A549 (cell line): ENCODE measurements at regions not wholly inside any gene's neighbourhood (a gene's known extent, or its start where the extent isn't known, plus 50 kb on each side); places are given as distances from the start of the nearest gene placed in this dataset.

Experiments
- ATAC-seq, 2 experiments: fragments of 200-7000 bp in 1 of 2; fragments of >200 bp in 1 of 2; cut with Nextera tagmentation in 1 of 2; cut with Tn5 transposase in 1 of 2; 3 replicates each; pipeline versions ENCODE4 v1.8.0 to v1.9.1; 2018 to 2020; ENCODE audit warnings: mild to moderate bottlenecking in 1 of 2, moderate library complexity in 1 of 2
- CTCF ChIA-PET: fragments of 300-600 bp; sonication (Branson Sonifier 250); formaldehyde crosslinking; extraction: SDS; loops from one replicate; lab custom pipeline; 2021; ENCODE audit warnings: antibody characterized with exemption, inconsistent platforms; lab: Yijun Ruan, JAX
- POLR2A ChIA-PET: fragments of 350-600 bp; formaldehyde crosslinking; extraction: SDS; loops from one replicate; lab custom pipeline; 2021; ENCODE audit warnings: antibody characterized with exemption, inconsistent platforms; lab: Yijun Ruan, JAX
- DNase-seq, 2 experiments: peaks; one replicate each; pipeline versions ENCODE4 v3.0.0 to v3.0.0-alpha.2; 2011 to 2016; ENCODE audit warnings: low read depth in 1 of 2, low spot score in 1 of 2
- FAIRE-seq: peaks from 2 replicates; lab custom pipeline; 2011; peaks lifted over from hg19 to GRCh38; lab: Jason Lieb, UNC
- H3K27ac ChIP-seq, 2 experiments: fragments of >200 bp; sonication (Bioruptor Twin); formaldehyde crosslinking; 3 replicates each; pipeline ENCODE4 v1.5.1; 2016 to 2017
- H3K4me1 ChIP-seq: fragments of >200 bp; sonication (Bioruptor Twin); formaldehyde crosslinking; 3 replicates; pipeline ENCODE4 v1.6.1; 2016
- H3K4me2 ChIP-seq: fragments of >200 bp; sonication (Bioruptor Twin); formaldehyde crosslinking; 3 replicates; pipeline ENCODE4 v1.6.1; 2016
- H3K4me3 ChIP-seq: fragments of >200 bp; sonication (Bioruptor Twin); formaldehyde crosslinking; 3 replicates; pipeline ENCODE4 v1.5.1; 2016
- H3K9me3 ChIP-seq: fragments of >200 bp; sonication (Bioruptor Twin); formaldehyde crosslinking; 3 replicates; pipeline ENCODE4 v1.6.1; 2016
- BHLHE40 ChIP-seq: IDR thresholded peaks from 2 replicates; pipeline ENCODE4 v1.6.1; 2012; ENCODE audit warnings: low read depth, low read length, inconsistent platforms
- CBX2 ChIP-seq: fragments of 200-600 bp; sonication (generic); IDR thresholded peaks from 2 replicates; pipeline ENCODE4 v1.6.1; 2016; ENCODE audit warnings: low read depth, mild to moderate bottlenecking, borderline replicate concordance
- CEBPB ChIP-seq, 2 experiments: fragments of >200 bp in 1 of 2; sonication (Bioruptor Twin) in 1 of 2; formaldehyde crosslinking in 1 of 2; IDR thresholded peaks; 2 replicates each; pipeline ENCODE4 v1.6.1; 2012 to 2016
- CHD2 ChIP-seq: fragments of 150-350 bp; IDR thresholded peaks from 2 replicates; pipeline ENCODE4 v1.6.1; 2014; ENCODE audit warnings: low read length; ENCODE audit not compliant: partially characterized antibody
- CHD4 ChIP-seq: fragments of 200-600 bp; sonication (generic); IDR thresholded peaks from 2 replicates; pipeline ENCODE4 v1.6.1; 2016; ENCODE audit warnings: antibody characterized with exemption, mild to moderate bottlenecking, borderline replicate concordance
- EHF ChIP-seq: fragments of 250-450 bp; sonication (Bioruptor Pico); IDR thresholded peaks from 2 replicates; pipeline ENCODE4 v1.5.0; 2020; ENCODE audit warnings: mild to moderate bottlenecking
- EHMT2 ChIP-seq: fragments of 200-600 bp; sonication (generic); IDR thresholded peaks from 2 replicates; pipeline ENCODE4 v1.6.1; 2016; ENCODE audit warnings: antibody characterized with exemption, low read depth, mild to moderate bottlenecking, moderate library complexity
- ESRRA ChIP-seq: fragments of 150-350 bp; IDR thresholded peaks from 2 replicates; pipeline ENCODE4 v1.6.1; 2014; ENCODE audit warnings: mild to moderate bottlenecking, low read length, borderline replicate concordance
- FOSL2 ChIP-seq, 2 experiments: fragments of 450-650 bp in 1 of 2; fragments of >200 bp in 1 of 2; sonication (Bioruptor Twin) in 1 of 2; formaldehyde crosslinking; IDR thresholded peaks; 2 replicates each; pipeline versions ENCODE4 v1.5.0 to v1.6.1; 2016 to 2020; ENCODE audit warnings: mild to moderate bottlenecking in 1 of 2, moderate library complexity in 1 of 2
- FOXS1 ChIP-seq: fragments of 250-450 bp; sonication (Bioruptor Pico); IDR thresholded peaks from 2 replicates; pipeline ENCODE4 v1.5.0; 2020; ENCODE audit warnings: mild to moderate bottlenecking, moderate library complexity
- HOXA7 ChIP-seq: fragments of 250-450 bp; sonication (Bioruptor Pico); IDR thresholded peaks from 2 replicates; pipeline ENCODE4 v1.5.0; 2020; ENCODE audit warnings: mild to moderate bottlenecking, moderate library complexity
- HOXB5 ChIP-seq: fragments of 250-450 bp; sonication (Bioruptor Pico); IDR thresholded peaks from 2 replicates; pipeline ENCODE4 v1.5.0; 2020; ENCODE audit warnings: mild to moderate bottlenecking, moderate library complexity
- JUNB ChIP-seq: fragments of >200 bp; sonication (Bioruptor Twin); formaldehyde crosslinking; IDR thresholded peaks from 2 replicates; pipeline ENCODE4 v1.6.1; 2016
- KDM1A ChIP-seq: fragments of 200-600 bp; sonication (generic); IDR thresholded peaks from 2 replicates; pipeline ENCODE4 v1.6.1; 2016; ENCODE audit warnings: low read depth, mild to moderate bottlenecking
- MAZ ChIP-seq: fragments of 150-350 bp; IDR thresholded peaks from 2 replicates; pipeline ENCODE4 v1.6.1; 2014; ENCODE audit warnings: antibody characterized with exemption, low read depth, low read length, borderline replicate concordance
- NFE2L2 ChIP-seq: fragments of 150-350 bp; conservative IDR thresholded peaks from 2 replicates; pipeline ENCODE4 v1.6.1; 2014; ENCODE audit warnings: low read length
- NR3C1 ChIP-seq: fragments of >200 bp; sonication (Bioruptor Twin); formaldehyde crosslinking; IDR thresholded peaks from 3 replicates; pipeline ENCODE4 v1.6.1; 2017
- POLR2A ChIP-seq: IDR thresholded peaks from 2 replicates; pipeline ENCODE4 v1.6.1; 2012; ENCODE audit warnings: mild to moderate bottlenecking, low read length
- TFCP2L1 ChIP-seq: fragments of 250-450 bp; sonication (Bioruptor Pico); IDR thresholded peaks from 2 replicates; pipeline ENCODE4 v1.5.0; 2021; ENCODE audit warnings: mild to moderate bottlenecking
- TP53 ChIP-seq: fragments of 250-450 bp; sonication (Bioruptor Pico); IDR thresholded peaks from 2 replicates; pipeline ENCODE4 v1.5.0; 2021; ENCODE audit warnings: mild to moderate bottlenecking, moderate library complexity
- WGBS: methylation state at CpG from one replicate; pipeline ENCODE4 v1.1.6; 2017; ENCODE audit errors: missing lambda C conversion rate; 5-methylcytosine and 5-hydroxymethylcytosine counted together
- TF ChIP-seq, protein P1 (sequence below): fragments of >200 bp; sonication (Bioruptor Twin); formaldehyde crosslinking; IDR thresholded peaks from 2 replicates; pipeline ENCODE4 v1.6.1; 2016
- TF ChIP-seq, protein P2 (sequence below): fragments of 450-650 bp; IDR thresholded peaks from 2 replicates; pipeline ENCODE4 v1.6.1; 2014; ENCODE audit warnings: antibody characterized with exemption
- TF ChIP-seq, protein P3 (sequence below): fragments of 250-450 bp; sonication (Bioruptor Pico); IDR thresholded peaks from 2 replicates; pipeline ENCODE4 v1.5.0; 2021; ENCODE audit warnings: mild to moderate bottlenecking, moderate library complexity, borderline replicate concordance
- TF ChIP-seq, protein P4 (sequence below): fragments of 250-450 bp; sonication (Bioruptor Pico); IDR thresholded peaks from 2 replicates; pipeline ENCODE4 v1.5.0; 2020; ENCODE audit warnings: low read depth, mild to moderate bottlenecking, moderate library complexity

DNA sequence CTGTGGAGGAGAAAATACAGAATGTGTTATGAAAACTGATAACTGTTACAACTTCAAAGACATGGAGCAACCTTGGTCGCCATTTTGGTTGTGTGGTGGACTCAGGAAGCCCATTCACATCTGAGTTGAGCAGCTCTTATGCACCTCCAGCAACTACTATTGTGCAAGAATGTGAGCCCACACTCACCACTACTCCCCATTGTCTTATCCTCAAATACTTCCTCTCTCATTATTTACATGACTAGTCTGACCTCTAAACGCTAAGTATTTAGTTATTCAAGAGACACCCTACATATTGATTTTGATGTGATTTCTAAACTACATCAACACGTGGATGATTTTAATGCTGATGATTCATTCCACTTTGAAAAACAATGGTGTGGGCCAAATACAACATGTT is 516.6 kb upstream of the CLINT1 start:
- H3K4me2 ChIP-seq, result no peak overlapping the region
- ATAC-seq, result no peak
- no peak for TF ChIP-seq CEBPB (IDR thresholded peaks at IDR 0.05)
- TF ChIP-seq FOXS1 (CRISPR knock-in tag), result no peak
- TF ChIP-seq, all 56 proteins: peak for 0
- no peaks in the 10 kb centered on the region for H3K9me3 ChIP-seq
- DNase-seq (no peak), FAIRE-seq (no peak)
- 13% methylated on average over 3 of the region's 3 CpGs for WGBS
- peaks cover 2% of the 10 kb centered on the region; the same call in 1 of the 3 replicates for H3K4me1 ChIP-seq
- POLR2A ChIA-PET, result no interaction called here
- H3K4me3 ChIP-seq, result no peak overlapping the region
- no peak overlapping the region for H3K27ac ChIP-seq
- CTCF ChIA-PET, result no interaction called here

DNA sequence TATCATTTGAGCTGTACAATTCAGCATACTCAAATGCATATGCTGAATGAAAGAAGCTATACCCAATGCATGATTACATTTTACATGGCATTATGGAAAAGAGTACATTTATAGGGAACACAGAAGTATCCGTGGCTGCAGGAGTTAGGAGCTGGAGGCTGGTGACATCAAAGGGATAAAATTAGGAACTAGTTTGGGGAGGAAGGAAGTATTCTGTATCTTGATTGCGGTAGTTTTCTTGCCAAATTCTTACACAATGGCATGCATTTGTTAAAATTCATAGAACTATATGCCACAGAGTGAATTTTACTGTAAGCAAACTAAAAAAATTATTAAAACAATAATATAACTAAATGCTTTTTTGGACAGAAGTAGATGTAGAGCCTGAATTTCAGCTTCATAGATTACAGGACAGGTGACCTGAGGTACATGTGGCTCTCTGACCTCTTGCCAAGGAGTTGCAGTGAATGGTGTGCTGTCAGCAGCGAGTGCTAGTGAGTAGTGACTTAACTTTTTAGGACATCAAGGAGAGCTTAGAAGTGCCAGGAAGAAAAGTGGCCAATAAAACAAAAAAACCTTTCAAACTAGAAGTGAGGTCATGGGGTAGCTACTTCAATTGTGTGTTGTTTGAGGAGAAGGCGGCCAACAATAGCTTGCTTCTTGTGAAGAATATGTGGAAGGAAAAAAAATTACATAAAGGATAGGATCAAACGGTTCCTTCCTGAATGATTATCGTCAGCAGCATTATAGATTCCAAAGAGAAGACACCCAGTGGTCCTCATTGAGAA is 514.9 kb upstream of the CLINT1 start:
- H3K4me3 ChIP-seq, result no peak overlapping the region
- CTCF ChIA-PET, result interaction anchor here (0.8 kb wide), 1 partner anchor 54 kb away, joined by 3 read pairs; no protein-coding TSS in a partner anchor
- WGBS, result 6% methylated on average over 6 of the region's 6 CpGs
- TF ChIP-seq JUNB (no peak), KDM1A (no peak), BHLHE40 (no peak), EHF (CRISPR knock-in tag) (no peak), TP53 (no peak)
- TF ChIP-seq, protein P1, sequence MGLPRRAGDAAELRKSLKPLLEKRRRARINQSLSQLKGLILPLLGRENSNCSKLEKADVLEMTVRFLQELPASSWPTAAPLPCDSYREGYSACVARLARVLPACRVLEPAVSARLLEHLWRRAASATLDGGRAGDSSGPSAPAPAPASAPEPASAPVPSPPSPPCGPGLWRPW, result no peak
- TF ChIP-seq, all 56 proteins: peak for 0
- POLR2A ChIA-PET, result no interaction called here
- DNase-seq, result no peak
- no peaks in the 10 kb centered on the region for H3K9me3 ChIP-seq
- H3K27ac ChIP-seq, result no peak overlapping the region
- ATAC-seq, result no peak
- no peak for FAIRE-seq
- no peak overlapping the region for H3K4me2 ChIP-seq
- H3K4me1 ChIP-seq, result no peaks in the 10 kb centered on the region

DNA sequence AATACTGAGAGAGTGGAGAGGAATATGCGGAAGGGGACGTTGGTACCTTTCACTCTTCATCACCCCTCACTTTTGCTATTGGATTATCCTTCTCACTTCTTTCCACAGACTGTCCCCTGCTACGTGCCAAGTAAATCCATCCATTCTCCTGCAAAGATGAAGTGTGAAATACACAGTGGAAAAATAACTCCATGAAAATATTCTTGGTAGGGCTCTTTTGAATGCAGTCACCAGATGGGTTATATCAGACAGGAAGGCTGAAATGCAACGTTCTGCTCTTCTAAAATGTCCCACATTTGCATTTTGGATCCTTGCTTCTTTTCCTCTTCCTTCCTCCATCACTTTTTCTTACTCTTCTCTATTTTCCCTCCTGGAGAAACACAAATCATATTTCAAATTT is 510.3 kb upstream of the CLINT1 start:
- POLR2A ChIA-PET, result no interaction called here
- no peaks in the 10 kb centered on the region for H3K9me3 ChIP-seq
- ATAC-seq, result no peak
- TF ChIP-seq FOXS1 (CRISPR knock-in tag) (no peak), NFE2L2 (no peak), FOSL2 (IDR thresholded peaks at IDR 0.05) (no peak), FOSL2 (CRISPR knock-in tag; IDR thresholded peaks at IDR 0.05) (no peak), TP53 (no peak)
- TF ChIP-seq, all 56 proteins: peak for 0
- H3K27ac ChIP-seq, result no peak overlapping the region
- H3K4me1 ChIP-seq, result no peaks in the 10 kb centered on the region
- H3K4me2 ChIP-seq, result no peak overlapping the region
- FAIRE-seq, result no peak
- DNase-seq, result no peak
- no peak overlapping the region for H3K4me3 ChIP-seq
- CTCF ChIA-PET, result no interaction called here
- WGBS, result 32% methylated on average over 4 of the region's 4 CpGs

DNA sequence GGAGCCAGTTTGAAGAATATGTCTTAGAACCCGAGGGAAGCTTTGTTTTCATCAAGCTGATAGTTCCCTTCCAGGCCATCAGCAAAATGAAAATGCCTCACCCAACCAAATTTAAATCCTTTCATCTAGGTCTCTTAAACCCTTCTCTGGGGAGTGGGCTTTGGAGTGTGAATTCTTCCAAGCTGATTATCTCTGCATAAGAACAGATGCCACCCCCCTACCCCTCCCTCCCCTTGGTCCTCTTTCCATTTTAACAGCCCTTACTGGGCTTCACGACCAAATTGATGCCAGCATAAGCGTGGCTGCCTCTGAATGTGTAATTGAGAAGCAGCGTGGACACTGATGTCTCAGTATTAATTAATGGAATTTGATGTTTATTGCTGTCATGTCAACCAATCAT is 509.7 kb upstream of the CLINT1 start:
- DNase-seq (no peak), ATAC-seq (no peak), FAIRE-seq (no peak)
- 10% methylated on average over 4 of the region's 4 CpGs for WGBS
- Histone ChIP-seq H3K4me1 (no peaks in the 10 kb centered on the region), H3K4me3 (no peak overlapping the region), H3K4me2 (no peak overlapping the region), H3K27ac (no peak overlapping the region), H3K9me3 (no peaks in the 10 kb centered on the region)
- CTCF ChIA-PET, result interaction anchor here (0.6 kb wide), 1 partner anchor 9 kb away, joined by 3 read pairs; no protein-coding TSS in a partner anchor
- POLR2A ChIA-PET, result no interaction called here
- TF ChIP-seq CHD4 (no peak), NR3C1 (no peak), TFCP2L1 (CRISPR knock-in tag) (no peak), CBX2 (no peak), ESRRA (no peak), CHD2 (no peak), JUNB (no peak), MAZ (no peak), EHMT2 (no peak), POLR2A (no peak), HOXB5 (CRISPR knock-in tag) (no peak), HOXA7 (CRISPR knock-in tag) (no peak)
- TF ChIP-seq, protein P2, sequence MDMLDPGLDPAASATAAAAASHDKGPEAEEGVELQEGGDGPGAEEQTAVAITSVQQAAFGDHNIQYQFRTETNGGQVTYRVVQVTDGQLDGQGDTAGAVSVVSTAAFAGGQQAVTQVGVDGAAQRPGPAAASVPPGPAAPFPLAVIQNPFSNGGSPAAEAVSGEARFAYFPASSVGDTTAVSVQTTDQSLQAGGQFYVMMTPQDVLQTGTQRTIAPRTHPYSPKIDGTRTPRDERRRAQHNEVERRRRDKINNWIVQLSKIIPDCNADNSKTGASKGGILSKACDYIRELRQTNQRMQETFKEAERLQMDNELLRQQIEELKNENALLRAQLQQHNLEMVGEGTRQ, result no peak
- TF ChIP-seq, protein P3, sequence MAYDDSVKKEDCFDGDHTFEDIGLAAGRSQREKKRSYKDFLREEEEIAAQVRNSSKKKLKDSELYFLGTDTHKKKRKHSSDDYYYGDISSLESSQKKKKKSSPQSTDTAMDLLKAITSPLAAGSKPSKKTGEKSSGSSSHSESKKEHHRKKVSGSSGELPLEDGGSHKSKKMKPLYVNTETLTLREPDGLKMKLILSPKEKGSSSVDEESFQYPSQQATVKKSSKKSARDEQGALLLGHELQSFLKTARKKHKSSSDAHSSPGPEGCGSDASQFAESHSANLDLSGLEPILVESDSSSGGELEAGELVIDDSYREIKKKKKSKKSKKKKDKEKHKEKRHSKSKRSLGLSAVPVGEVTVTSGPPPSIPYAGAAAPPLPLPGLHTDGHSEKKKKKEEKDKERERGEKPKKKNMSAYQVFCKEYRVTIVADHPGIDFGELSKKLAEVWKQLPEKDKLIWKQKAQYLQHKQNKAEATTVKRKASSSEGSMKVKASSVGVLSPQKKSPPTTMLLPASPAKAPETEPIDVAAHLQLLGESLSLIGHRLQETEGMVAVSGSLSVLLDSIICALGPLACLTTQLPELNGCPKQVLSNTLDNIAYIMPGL (CRISPR knock-in tag), result no peak
- TF ChIP-seq, protein P4, sequence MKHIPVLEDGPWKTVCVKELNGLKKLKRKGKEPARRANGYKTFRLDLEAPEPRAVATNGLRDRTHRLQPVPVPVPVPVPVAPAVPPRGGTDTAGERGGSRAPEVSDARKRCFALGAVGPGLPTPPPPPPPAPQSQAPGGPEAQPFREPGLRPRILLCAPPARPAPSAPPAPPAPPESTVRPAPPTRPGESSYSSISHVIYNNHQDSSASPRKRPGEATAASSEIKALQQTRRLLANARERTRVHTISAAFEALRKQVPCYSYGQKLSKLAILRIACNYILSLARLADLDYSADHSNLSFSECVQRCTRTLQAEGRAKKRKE (CRISPR knock-in tag), result no peak
